Nephron progenitor cell (in vitro differentiated cells): ENCODE measurements at regions not wholly inside any gene's neighbourhood (a gene's known extent, or its start where the extent isn't known, plus 50 kb on each side); places are given as distances from the start of the nearest gene placed in this dataset.

Experiments used
- DNase-seq: peaks from one replicate; pipeline ENCODE4 v3.0.0; 2021
- H3K27ac Mint-ChIP-seq: 2 replicates; pipeline ENCODE4 v1.8.0; 2021; ENCODE audit warnings: mild to moderate bottlenecking, moderate library complexity, mixed read lengths
- H3K27me3 Mint-ChIP-seq: 2 replicates; pipeline ENCODE4 v1.8.0; 2021; ENCODE audit warnings: mild to moderate bottlenecking, low read depth, mixed read lengths; ENCODE audit not compliant: poor library complexity
- H3K36me3 Mint-ChIP-seq: 2 replicates; pipeline ENCODE4 v1.8.0; 2021; ENCODE audit warnings: low read depth, mixed read lengths
- H3K4me1 Mint-ChIP-seq: 2 replicates; pipeline ENCODE4 v1.8.0; 2021; ENCODE audit warnings: mixed read lengths
- H3K4me3 Mint-ChIP-seq: 2 replicates; pipeline ENCODE4 v1.8.0; 2021; ENCODE audit warnings: mild to moderate bottlenecking, moderate library complexity, mixed read lengths
- H3K9me3 Mint-ChIP-seq: 2 replicates; pipeline ENCODE4 v1.8.0; 2021; ENCODE audit warnings: mild to moderate bottlenecking, moderate library complexity, mixed read lengths
- TF ChIP-seq, protein P1 (sequence below): fragments of 200-600 bp; sonication (generic); IDR thresholded peaks from 2 replicates; pipeline ENCODE4 v1.5.0; 2021; ENCODE audit warnings: antibody characterized with exemption

- H3K9me3 Mint-ChIP-seq = no peaks in the 10 kb centered on the region
- H3K27me3 Mint-ChIP-seq = peaks cover 3% of the 10 kb centered on the region
These were observed 301.5 kb downstream of the CLIC5 start for GRCh38 chr6:45714006-45714730.

More at GRCh38 chr6:45714006-45714730, 301.5 kb downstream of the CLIC5 start:
- no peak overlapping the region for H3K27ac Mint-ChIP-seq
- no peak for DNase-seq
- H3K4me1 Mint-ChIP-seq = peaks cover 50% of the 10 kb centered on the region
- H3K4me3 Mint-ChIP-seq = no peak overlapping the region
- no peaks in the 10 kb centered on the region for H3K36me3 Mint-ChIP-seq
- TF ChIP-seq, protein P1, sequence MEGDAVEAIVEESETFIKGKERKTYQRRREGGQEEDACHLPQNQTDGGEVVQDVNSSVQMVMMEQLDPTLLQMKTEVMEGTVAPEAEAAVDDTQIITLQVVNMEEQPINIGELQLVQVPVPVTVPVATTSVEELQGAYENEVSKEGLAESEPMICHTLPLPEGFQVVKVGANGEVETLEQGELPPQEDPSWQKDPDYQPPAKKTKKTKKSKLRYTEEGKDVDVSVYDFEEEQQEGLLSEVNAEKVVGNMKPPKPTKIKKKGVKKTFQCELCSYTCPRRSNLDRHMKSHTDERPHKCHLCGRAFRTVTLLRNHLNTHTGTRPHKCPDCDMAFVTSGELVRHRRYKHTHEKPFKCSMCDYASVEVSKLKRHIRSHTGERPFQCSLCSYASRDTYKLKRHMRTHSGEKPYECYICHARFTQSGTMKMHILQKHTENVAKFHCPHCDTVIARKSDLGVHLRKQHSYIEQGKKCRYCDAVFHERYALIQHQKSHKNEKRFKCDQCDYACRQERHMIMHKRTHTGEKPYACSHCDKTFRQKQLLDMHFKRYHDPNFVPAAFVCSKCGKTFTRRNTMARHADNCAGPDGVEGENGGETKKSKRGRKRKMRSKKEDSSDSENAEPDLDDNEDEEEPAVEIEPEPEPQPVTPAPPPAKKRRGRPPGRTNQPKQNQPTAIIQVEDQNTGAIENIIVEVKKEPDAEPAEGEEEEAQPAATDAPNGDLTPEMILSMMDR = no peak
